Fibroblast of villous mesenchyme (primary cell): ENCODE measurements at regions not wholly inside any gene's neighbourhood (a gene's known extent, or its start where the extent isn't known, plus 50 kb on each side); places are given as distances from the start of the nearest gene placed in this dataset.
A peak's percentile ranks its signal among the peaks of the same experiment; 100 is the strongest.

ENCODE experiments used
- DNase-seq: peaks from one replicate; pipeline ENCODE4 v3.0.0-alpha.2; 2010; ENCODE audit warnings: low read depth
- H3K4me3 ChIP-seq: 2 replicates; pipeline ENCODE4 v1.5.1; 2011; ENCODE audit warnings: low read depth, mild to moderate bottlenecking, low read length
- CTCF ChIP-seq: IDR thresholded peaks from 2 replicates; pipeline ENCODE4 v1.5.1; 2012; ENCODE audit warnings: low read depth, mild to moderate bottlenecking, low read length; ENCODE audit not compliant: insufficient read depth

- no peak overlapping the region for H3K4me3 ChIP-seq
- DNase-seq, result no peak
- no peak for TF ChIP-seq CTCF
Measured at GRCh38 chr1:216905781-216906180, 182.6 kb upstream of the ESRRG start.

DNA sequence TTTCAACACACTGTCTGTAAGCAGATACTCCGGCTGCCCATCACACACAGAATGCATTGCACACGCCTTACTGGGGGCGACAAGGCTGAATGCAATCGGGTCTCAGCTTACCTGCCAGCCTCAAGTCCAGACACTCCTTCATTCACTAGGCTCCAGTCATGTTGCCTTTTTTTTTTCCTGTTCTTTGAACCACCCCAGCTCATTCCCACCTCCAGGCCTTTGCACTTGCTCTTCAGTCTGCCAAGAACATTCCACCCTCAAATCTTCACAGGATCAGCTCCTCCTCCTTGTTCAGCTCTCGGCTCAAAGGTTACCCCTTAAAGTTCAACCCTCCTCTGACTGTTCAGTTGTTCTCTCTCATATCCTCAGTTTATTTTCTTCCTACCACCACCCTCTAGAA, 181.9 kb upstream of the ESRRG start:
- DNase-seq, result no peak
- no peak for TF ChIP-seq CTCF
- H3K4me3 ChIP-seq, result no peak overlapping the region

- no peak for TF ChIP-seq CTCF
- peak overlapping the region; percentile 24 for H3K4me3 ChIP-seq
- DNase-seq, result peak; percentile 19
Measured at GRCh38 chr1:216904471-216904870, 181.2 kb upstream of the ESRRG start.

DNA sequence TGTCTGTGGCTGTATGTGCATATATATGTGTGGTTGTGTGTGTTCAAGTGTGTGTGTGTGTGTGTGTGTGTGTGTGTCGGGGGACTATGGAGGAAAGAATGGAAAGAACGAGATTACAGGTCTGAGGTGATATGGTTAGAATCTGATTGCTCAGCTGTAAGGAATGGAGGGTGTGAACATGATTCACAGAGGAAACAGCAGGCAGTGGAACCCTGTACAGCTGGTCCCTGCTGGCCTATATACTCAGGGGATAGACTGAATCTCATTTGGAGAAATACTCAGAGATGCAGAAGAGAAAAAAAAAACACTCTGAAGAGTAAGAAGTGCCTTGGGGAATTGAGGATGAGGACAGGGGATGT, 180.1 kb upstream of the ESRRG start:
- no peak for TF ChIP-seq CTCF
- H3K4me3 ChIP-seq, result no peak overlapping the region
- DNase-seq, result peak; percentile 12

GRCh38 chr1:216902669-216903381, 179.6 kb upstream of the ESRRG start:
- no peak overlapping the region for H3K4me3 ChIP-seq
- no peak for TF ChIP-seq CTCF
- no peak for DNase-seq

DNA sequence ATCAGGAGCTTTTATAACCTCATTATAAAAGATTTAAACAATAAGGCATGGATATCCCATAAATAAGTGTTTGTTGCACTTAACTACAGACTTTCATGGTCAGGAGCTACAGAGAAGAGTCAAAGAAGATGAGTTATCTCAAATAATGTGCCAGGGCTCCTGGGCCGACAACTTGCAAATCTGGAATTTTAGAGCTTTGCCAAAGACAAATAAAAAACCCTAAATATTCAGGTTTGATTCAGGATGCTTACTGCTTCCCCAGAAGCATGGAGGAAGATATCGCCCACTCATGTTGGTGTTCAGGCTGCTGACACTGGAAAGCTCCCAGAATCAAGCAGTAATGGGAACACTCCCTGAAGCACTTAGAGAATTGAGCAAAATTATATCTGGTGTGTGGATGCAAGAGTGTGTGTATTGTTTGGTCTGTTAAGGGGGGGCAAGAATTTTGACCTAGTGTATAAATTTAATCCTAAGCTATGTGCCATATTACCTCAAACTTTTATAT, 176.9 kb upstream of the ESRRG start:
- no peak for TF ChIP-seq CTCF
- H3K4me3 ChIP-seq, result no peak overlapping the region
- no peak for DNase-seq

GRCh38 chr1:216898801-216899200, 175.6 kb upstream of the ESRRG start:
- no peak overlapping the region for H3K4me3 ChIP-seq
- DNase-seq, result no peak
- TF ChIP-seq CTCF, result no peak
